Lower lobe of right lung (tissue), 2 donors: ENCODE measurements at regions not wholly inside any gene's neighbourhood (a gene's known extent, or its start where the extent isn't known, plus 50 kb on each side); places are given as distances from the start of the nearest gene placed in this dataset.

ENCODE experiments used
- ATAC-seq, 2 donors: fragments of 200-7000 bp; cut with Tn5 transposase; one replicate each; pipeline ENCODE4 v1.9.1; 2020 to 2022; ENCODE audit warnings: mild to moderate bottlenecking in 2 of 2, moderate library complexity in 2 of 2
- DNase-seq: peaks from one replicate; pipeline ENCODE4 v3.0.0-alpha.2; 2020
- H3K27ac ChIP-seq: fragments of 200-600 bp; one replicate; pipeline ENCODE4 v1.8.0; 2022
- H3K27me3 ChIP-seq: fragments of 200-600 bp; one replicate; pipeline ENCODE4 v1.8.0; 2022; ENCODE audit warnings: low read depth
- H3K36me3 ChIP-seq: fragments of 200-600 bp; one replicate; pipeline ENCODE4 v1.8.0; 2022; ENCODE audit warnings: mild to moderate bottlenecking
- H3K4me1 ChIP-seq: fragments of 200-600 bp; one replicate; pipeline ENCODE4 v1.8.0; 2022
- H3K4me3 ChIP-seq: fragments of 200-600 bp; one replicate; pipeline ENCODE4 v1.8.0; 2022; ENCODE audit warnings: mild to moderate bottlenecking
- H3K9me3 ChIP-seq: fragments of 200-600 bp; one replicate; pipeline ENCODE4 v1.8.0; 2022
- CTCF ChIP-seq: fragments of 200-600 bp; IDR thresholded peaks from one replicate; pipeline ENCODE4 v1.8.0; 2022; ENCODE audit warnings: antibody characterized with exemption, mild to moderate bottlenecking
- intact Hi-C: fragments of 100-400 bp; cut with DNase I; formaldehyde crosslinking; loops from one replicate; pipeline ENCODE4 v1.11.0; 2022
- donor health status: DM: no; HTN: yes; CAD: no; lungs with severe emphysema.

DNA sequence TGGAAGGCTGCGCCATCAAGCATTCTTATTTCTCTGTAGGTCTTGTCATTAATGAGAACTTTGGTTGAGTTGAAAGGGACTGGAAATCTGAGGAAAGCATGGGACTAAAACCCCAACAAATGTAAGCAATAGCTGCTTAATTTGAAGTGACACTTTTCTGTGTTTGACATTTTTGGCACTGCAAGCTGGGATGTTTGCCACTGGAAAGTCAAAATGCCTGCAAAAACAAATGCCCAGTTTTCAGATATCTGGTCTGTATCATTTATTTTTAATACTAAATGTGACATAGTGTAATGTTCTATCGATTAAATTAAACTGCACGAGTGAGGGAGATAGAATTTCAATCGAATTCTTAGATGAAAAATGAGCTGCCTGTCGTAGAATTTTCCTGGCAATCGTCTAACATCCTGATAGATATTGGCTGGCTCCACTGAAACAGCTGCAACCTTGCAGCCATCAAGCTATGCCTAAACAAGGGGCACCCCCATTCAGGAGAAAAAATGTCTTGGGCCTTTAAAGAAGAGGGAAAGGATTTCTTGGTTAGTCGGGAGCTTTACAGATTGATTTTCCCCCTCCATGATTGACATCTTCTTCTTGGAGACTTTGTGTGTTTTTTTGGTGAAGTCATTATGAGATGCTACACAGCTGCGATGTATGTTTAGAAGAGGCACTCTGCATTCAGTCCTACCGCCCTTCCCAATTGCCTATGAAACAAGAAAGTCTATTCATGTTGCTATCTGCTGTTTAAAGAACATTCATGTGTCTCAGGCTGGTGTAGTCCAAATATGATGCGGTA is 316.7 kb upstream of the TBL1XR1 start:
- intact Hi-C loops: no loop called here
- Histone ChIP-seq H3K4me1 (peaks cover 14% of the 10 kb centered on the region), H3K27ac (no peak overlapping the region), H3K27me3 (no peaks in the 10 kb centered on the region), H3K36me3 (no peaks in the 10 kb centered on the region), H3K4me3 (no peak overlapping the region), H3K9me3 (no peaks in the 10 kb centered on the region)
- DNase-seq (no peak), ATAC-seq (no peak)
- TF ChIP-seq CTCF: no peak

DNA sequence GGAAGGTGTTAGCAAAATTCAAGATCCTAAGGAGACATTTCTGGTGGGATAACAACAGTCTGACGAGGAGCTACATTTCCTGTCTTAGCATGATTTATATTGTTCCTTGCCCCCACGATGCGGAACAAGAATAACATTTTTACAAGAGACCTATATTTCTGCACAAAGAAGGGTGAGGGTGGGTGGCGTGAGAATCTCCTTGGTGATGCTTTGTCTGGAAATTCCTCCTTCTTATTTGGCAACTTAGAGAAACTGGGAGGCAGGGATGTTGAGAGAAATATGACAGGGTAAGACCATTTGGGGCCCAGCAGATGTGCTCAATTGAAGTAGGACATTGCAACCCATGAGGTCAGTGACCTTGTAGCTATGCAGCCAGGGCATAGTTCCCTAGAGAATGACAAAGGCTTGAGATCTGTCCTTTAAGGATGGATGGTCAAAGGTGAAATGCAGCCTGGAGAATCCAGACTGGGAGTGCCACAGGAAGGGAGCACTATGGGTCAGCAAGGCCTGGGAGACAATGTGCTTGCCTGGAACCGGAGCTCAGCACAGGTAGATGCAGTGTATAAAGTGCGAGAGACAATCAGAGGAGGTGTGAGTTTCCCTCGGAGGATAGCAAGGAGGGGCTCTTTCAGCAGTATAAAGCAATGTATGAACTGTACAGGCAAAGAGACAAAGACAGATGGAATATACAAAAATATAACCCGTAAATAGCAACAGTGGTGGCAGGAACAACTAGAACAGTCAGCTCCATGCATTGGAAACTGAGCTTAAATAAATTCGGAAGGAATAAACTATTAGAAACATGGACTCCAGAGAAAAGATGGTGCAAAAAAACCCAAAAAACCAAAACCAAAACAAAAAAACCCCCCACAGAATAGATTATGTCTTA is 317.6 kb upstream of the TBL1XR1 start:
- TF ChIP-seq CTCF: no peak
- H3K4me1 ChIP-seq: peaks cover 14% of the 10 kb centered on the region
- DNase-seq (no peak), ATAC-seq (no peak)
- H3K36me3 ChIP-seq: no peaks in the 10 kb centered on the region
- H3K4me3 ChIP-seq: no peak overlapping the region
- intact Hi-C loops: no loop called here
- no peaks in the 10 kb centered on the region for H3K9me3 ChIP-seq
- H3K27ac ChIP-seq: no peak overlapping the region
- H3K27me3 ChIP-seq: no peaks in the 10 kb centered on the region

DNA sequence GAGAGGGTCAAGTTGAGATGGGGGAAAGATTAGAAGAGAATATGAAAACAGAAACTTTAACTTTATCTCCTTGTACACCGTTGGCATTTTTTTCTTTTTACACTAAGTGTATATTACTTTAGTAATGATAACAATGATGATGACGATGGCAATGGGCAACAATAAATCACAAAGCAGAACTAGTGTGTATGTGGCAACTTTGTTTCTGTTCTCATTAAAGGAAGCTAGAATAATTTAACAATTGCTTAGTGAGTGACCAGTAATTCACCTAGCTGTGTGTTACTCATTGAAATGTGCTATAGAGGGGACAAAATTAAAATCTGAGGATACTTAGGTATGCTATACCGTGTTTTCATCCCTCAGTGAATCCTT is 318.5 kb upstream of the TBL1XR1 start:
- DNase-seq (no peak), ATAC-seq (no peak)
- intact Hi-C loops: no loop called here
- Histone ChIP-seq H3K27me3 (no peaks in the 10 kb centered on the region), H3K9me3 (no peaks in the 10 kb centered on the region), H3K27ac (no peak overlapping the region), H3K36me3 (no peaks in the 10 kb centered on the region), H3K4me3 (no peak overlapping the region), H3K4me1 (peaks cover 14% of the 10 kb centered on the region)
- no peak for TF ChIP-seq CTCF

DNA sequence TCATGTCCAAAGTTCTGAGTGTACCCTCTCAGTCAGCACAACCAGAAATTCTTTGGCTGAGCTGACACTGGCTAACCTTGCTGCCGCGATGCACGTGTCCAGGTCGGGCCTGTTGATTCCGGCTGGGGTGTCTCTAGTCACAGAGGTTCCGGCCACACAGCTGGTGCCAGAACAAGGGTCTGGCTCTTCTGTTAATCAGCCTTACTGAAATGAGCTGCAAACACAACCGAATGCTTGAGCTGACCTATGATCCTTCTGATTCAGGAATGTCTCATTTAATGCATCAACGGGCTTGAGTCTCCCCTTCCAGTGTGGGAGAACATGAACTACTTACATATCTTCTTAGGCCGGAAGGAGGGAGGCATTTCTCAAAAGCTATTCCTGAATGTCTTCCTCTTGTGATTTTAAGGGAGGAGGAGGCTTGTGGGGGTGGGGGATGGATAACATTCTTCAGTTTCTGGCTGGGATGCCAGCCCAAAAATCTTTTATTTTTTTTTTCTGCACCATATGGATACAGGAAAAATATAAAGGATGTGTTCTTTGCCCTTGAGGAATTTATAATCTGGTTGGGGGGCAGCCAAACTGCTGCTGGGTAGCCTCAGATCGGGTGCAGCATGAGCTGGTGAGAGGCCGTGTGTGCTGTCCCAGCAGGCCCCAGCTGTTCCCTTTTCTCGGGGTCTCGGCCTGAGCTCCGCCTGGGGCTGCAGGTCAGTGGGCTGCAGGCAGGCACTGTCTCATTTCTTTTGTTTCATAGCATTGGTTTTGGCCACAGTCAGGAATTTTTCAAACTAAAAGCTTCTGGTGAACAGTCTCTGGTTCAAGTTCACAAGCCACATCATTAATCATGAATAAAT is 319.1 kb upstream of the TBL1XR1 start:
- Histone ChIP-seq H3K4me1 (peaks cover 14% of the 10 kb centered on the region), H3K9me3 (no peaks in the 10 kb centered on the region), H3K4me3 (no peak overlapping the region), H3K36me3 (no peaks in the 10 kb centered on the region), H3K27me3 (no peaks in the 10 kb centered on the region), H3K27ac (no peak overlapping the region)
- DNase-seq: no peak
- intact Hi-C loops: no loop called here
- ATAC-seq: peak; percentile 28 to 56
- TF ChIP-seq CTCF: no peak

DNA sequence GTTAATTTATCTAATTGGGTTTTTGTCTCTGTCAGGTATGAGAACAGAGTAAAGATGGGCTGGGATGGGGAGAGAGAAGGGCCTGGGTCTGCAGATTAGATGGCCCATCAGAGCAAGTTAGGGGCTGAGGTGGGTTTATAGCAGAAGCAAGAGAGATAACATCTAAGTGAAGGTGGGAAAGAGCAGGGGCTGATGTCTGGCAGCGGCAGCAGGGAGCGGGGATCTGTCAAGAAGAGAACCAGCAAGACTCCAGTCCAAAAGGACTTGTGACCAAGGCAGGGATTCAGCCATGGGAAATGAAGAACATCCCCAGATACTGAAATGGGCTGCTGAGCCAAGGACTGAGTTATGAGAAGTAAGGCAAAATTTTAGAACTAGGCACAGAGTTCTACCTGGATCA is 320.6 kb upstream of the TBL1XR1 start:
- ATAC-seq: no peak
- Histone ChIP-seq H3K4me1 (peaks cover 19% of the 10 kb centered on the region), H3K4me3 (no peak overlapping the region), H3K36me3 (no peaks in the 10 kb centered on the region), H3K27me3 (no peaks in the 10 kb centered on the region), H3K27ac (no peak overlapping the region), H3K9me3 (no peaks in the 10 kb centered on the region)
- no peak for DNase-seq
- no peak for TF ChIP-seq CTCF
- intact Hi-C loops: no loop called here
